Kidney (tissue), 13 donors: ENCODE measurements at regions not wholly inside any gene's neighbourhood (a gene's known extent, or its start where the extent isn't known, plus 50 kb on each side); places are given as distances from the start of the nearest gene placed in this dataset.
A peak's percentile ranks its signal among the peaks of the same experiment; 100 is the strongest.
"Not testable (repeated sequence)": the region's sequence is repeated elsewhere in the genome, so short reads cannot be mapped to it uniquely, and the experiment has no call there.

Experiments used
- DNase-seq, 5 donors: peaks; one replicate each; pipeline ENCODE4 v3.0.0-alpha.2; 2013 to 2020
- FAIRE-seq: peaks from 2 replicates; lab custom pipeline; 2012; peaks lifted over from hg19 to GRCh38; lab: Jason Lieb, UNC
- H3K27ac ChIP-seq, 2 donors: one replicate each; pipeline ENCODE4 v1.7.0; 2013; ENCODE audit warnings: low read depth in 2 of 2, low read length in 2 of 2, inconsistent platforms in 1 of 2
- H3K27me3 ChIP-seq: one replicate; pipeline ENCODE4 v1.7.1; 2013; ENCODE audit warnings: low read length, inconsistent platforms; ENCODE audit not compliant: control insufficient read depth, insufficient read depth
- H3K36me3 ChIP-seq, 3 donors: one replicate each; pipeline versions ENCODE4 v1.7.0 to v1.7.1; 2013; ENCODE audit warnings: low read length in 3 of 3, control low read depth in 1 of 3, inconsistent platforms in 1 of 3; ENCODE audit not compliant: insufficient read depth in 3 of 3, control insufficient read depth in 2 of 3
- H3K4me1 ChIP-seq, 3 donors: one replicate each; pipeline versions ENCODE4 v1.7.0 to v1.7.1; 2013; ENCODE audit warnings: low read length in 3 of 3, inconsistent platforms in 1 of 3, low read depth in 1 of 3; ENCODE audit not compliant: control insufficient read depth in 2 of 3, insufficient read depth in 2 of 3
- H3K4me3 ChIP-seq, 3 donors: one replicate each; pipeline versions ENCODE4 v1.7.0 to v1.8.1; 2013; ENCODE audit warnings: low read length in 3 of 3, control low read depth in 1 of 3, inconsistent platforms in 1 of 3
- H3K9ac ChIP-seq, 3 donors: one replicate each; pipeline versions ENCODE4 v1.7.0 to v1.7.1; 2013; ENCODE audit warnings: low read length in 3 of 3, control low read depth in 1 of 3, inconsistent platforms in 1 of 3
- H3K9me3 ChIP-seq, 3 donors: one replicate each; pipeline versions ENCODE4 v1.7.0 to v1.7.1; 2013; ENCODE audit warnings: low read length in 3 of 3, control low read depth in 1 of 3, inconsistent platforms in 1 of 3; ENCODE audit not compliant: control insufficient read depth in 2 of 3, insufficient read depth in 1 of 3
- intact Hi-C: fragments of 100-400 bp; cut with DNase I; formaldehyde crosslinking; loops from one replicate; pipeline ENCODE4 v1.11.1; 2022
- TF ChIP-seq, protein P1 (sequence below): IDR thresholded peaks from 3 replicates; pipeline ENCODE4 v1.5.1; 2012; ENCODE audit warnings: mild to moderate bottlenecking, moderate library complexity, borderline replicate concordance; ENCODE audit not compliant: insufficient read depth; ENCODE audit errors: extremely low read depth
- donor health status: control.
- donor health status: control.
- donor health status: control.
- donor health status: control.
- donor health status: control.
- donor health status: DM: yes; HTN: yes; CAD: no.
- donor health status: Normal renal cell carcinoma (clear cell type).

- no peak for FAIRE-seq
Observed at GRCh38 chr2:60213865-60214625, 339.4 kb downstream of the BCL11A start.

DNA sequence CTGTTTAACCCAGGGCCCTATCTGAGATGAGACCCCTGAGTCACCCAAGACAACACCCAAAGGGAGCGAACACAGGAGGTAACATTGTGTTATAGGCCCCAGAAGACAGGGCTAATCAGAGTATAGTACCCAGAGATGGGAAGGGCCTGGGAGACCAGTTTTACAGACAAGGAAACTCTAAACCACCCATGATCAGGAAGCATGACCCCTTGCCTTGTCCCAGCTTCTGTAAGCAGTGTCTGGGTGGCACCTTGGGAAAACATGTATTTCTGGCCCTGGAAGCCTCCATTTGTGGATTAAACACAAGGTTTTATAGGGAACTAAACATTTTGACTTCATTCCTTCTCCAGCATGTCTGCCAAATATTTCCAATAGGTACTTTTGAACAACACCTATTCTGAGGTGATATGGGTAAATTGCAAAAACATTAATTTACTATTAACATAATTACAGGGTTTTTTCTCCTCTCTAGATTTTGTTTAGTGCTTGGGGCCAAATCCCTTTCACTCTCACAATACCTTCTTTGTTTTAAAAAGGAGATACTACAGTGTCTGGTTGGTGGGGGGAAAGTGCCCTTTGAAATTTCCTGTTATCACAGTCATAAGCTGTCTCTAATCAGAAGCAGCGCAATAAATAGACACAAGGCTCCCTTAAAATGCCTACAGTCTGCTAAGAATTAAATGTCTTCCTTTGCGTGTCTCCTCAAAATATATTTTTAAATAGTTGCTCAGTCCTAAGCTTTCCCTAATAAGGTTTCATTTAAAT, 341.1 kb downstream of the BCL11A start:
- DNase-seq (peak in 2 of 5 donors; percentile 31 to 33), FAIRE-seq (no peak)
- no peaks in the 10 kb centered on the region for H3K27me3 ChIP-seq
- H3K36me3 ChIP-seq, result no peaks in the 10 kb centered on the region
- no peak overlapping the region for H3K9ac ChIP-seq
- H3K4me3 ChIP-seq, result no peak overlapping the region
- H3K9me3 ChIP-seq, result no peaks in the 10 kb centered on the region
- intact Hi-C loops, result no loop called here
- H3K27ac ChIP-seq, result no peak overlapping the region
- peaks cover 0 to 3% (median 0%) of the 10 kb centered on the region in 3 donors for H3K4me1 ChIP-seq
- TF ChIP-seq, protein P1, sequence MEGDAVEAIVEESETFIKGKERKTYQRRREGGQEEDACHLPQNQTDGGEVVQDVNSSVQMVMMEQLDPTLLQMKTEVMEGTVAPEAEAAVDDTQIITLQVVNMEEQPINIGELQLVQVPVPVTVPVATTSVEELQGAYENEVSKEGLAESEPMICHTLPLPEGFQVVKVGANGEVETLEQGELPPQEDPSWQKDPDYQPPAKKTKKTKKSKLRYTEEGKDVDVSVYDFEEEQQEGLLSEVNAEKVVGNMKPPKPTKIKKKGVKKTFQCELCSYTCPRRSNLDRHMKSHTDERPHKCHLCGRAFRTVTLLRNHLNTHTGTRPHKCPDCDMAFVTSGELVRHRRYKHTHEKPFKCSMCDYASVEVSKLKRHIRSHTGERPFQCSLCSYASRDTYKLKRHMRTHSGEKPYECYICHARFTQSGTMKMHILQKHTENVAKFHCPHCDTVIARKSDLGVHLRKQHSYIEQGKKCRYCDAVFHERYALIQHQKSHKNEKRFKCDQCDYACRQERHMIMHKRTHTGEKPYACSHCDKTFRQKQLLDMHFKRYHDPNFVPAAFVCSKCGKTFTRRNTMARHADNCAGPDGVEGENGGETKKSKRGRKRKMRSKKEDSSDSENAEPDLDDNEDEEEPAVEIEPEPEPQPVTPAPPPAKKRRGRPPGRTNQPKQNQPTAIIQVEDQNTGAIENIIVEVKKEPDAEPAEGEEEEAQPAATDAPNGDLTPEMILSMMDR, result no peak

More at GRCh38 chr2:60213865-60214625, 339.4 kb downstream of the BCL11A start:
- H3K27ac ChIP-seq, result no peak overlapping the region
- no peaks in the 10 kb centered on the region for H3K9me3 ChIP-seq
- intact Hi-C loops, result no loop called here
- H3K4me1 ChIP-seq, result peaks cover 0 to 3% (median 0%) of the 10 kb centered on the region in 3 donors
- H3K4me3 ChIP-seq, result no peak overlapping the region
- H3K36me3 ChIP-seq, result no peaks in the 10 kb centered on the region
- no peaks in the 10 kb centered on the region for H3K27me3 ChIP-seq
- H3K9ac ChIP-seq, result no peak overlapping the region
- peak in 1 of 5 donors; percentile 23 for DNase-seq
- TF ChIP-seq, protein P1, result no peak

- H3K27me3 ChIP-seq, H3K9ac ChIP-seq, H3K4me3 ChIP-seq, FAIRE-seq, DNase-seq, H3K27ac ChIP-seq, intact Hi-C loops, H3K9me3 ChIP-seq, H3K4me1 ChIP-seq, H3K36me3 ChIP-seq: not testable (repeated sequence)
Observed at GRCh38 chr2:60189006-60189405, 364.4 kb downstream of the BCL11A start.

DNA sequence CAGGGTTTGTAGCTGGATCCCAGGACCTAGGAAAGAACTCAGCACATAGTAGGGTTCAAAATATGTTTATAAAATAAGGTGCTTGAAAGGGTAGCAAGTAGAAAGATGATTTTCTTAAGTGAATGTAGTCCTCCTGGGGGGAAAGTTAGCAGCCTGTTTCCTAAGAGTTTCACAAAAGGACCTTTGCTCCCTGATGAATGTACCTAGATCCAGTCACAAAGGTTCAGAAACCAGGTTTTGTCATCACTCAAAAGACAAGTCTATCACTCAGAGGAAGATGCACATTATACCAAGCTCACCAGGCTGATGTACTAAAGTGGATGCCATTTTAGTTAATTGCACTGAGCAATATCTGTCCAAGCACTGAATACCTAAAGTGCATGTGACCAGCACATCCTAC, 378.2 kb downstream of the BCL11A start:
- FAIRE-seq, result no peak
- Histone ChIP-seq H3K9ac (no peak overlapping the region), H3K27me3 (no peaks in the 10 kb centered on the region), H3K4me3 (no peak overlapping the region), H3K4me1 (no peaks in the 10 kb centered on the region), H3K9me3 (no peaks in the 10 kb centered on the region), H3K36me3 (no peaks in the 10 kb centered on the region), H3K27ac (no peak overlapping the region)
- no peak for DNase-seq
- TF ChIP-seq, protein P1, result no peak
- intact Hi-C loops, result no loop called here
